WI38 (cell line): ENCODE measurements at regions not wholly inside any gene's neighbourhood (a gene's known extent, or its start where the extent isn't known, plus 50 kb on each side); places are given as distances from the start of the nearest gene placed in this dataset.

Source experiments
- H3K4me3 ChIP-seq: 2 replicates; pipeline ENCODE4 v1.5.1; 2011; ENCODE audit warnings: low read depth, mild to moderate bottlenecking, control low read depth, low read length
- TF ChIP-seq, protein P1 (sequence below): IDR thresholded peaks from 2 replicates; pipeline ENCODE4 v1.5.1; 2012; ENCODE audit warnings: low read depth, mild to moderate bottlenecking, control low read depth, low read length

- TF ChIP-seq, protein P1, sequence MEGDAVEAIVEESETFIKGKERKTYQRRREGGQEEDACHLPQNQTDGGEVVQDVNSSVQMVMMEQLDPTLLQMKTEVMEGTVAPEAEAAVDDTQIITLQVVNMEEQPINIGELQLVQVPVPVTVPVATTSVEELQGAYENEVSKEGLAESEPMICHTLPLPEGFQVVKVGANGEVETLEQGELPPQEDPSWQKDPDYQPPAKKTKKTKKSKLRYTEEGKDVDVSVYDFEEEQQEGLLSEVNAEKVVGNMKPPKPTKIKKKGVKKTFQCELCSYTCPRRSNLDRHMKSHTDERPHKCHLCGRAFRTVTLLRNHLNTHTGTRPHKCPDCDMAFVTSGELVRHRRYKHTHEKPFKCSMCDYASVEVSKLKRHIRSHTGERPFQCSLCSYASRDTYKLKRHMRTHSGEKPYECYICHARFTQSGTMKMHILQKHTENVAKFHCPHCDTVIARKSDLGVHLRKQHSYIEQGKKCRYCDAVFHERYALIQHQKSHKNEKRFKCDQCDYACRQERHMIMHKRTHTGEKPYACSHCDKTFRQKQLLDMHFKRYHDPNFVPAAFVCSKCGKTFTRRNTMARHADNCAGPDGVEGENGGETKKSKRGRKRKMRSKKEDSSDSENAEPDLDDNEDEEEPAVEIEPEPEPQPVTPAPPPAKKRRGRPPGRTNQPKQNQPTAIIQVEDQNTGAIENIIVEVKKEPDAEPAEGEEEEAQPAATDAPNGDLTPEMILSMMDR = no peak
- H3K4me3 ChIP-seq = no peak overlapping the region
These were observed 97.3 kb downstream of the HAPSTR1 start for GRCh38 chr16:9188721-9189120.

DNA sequence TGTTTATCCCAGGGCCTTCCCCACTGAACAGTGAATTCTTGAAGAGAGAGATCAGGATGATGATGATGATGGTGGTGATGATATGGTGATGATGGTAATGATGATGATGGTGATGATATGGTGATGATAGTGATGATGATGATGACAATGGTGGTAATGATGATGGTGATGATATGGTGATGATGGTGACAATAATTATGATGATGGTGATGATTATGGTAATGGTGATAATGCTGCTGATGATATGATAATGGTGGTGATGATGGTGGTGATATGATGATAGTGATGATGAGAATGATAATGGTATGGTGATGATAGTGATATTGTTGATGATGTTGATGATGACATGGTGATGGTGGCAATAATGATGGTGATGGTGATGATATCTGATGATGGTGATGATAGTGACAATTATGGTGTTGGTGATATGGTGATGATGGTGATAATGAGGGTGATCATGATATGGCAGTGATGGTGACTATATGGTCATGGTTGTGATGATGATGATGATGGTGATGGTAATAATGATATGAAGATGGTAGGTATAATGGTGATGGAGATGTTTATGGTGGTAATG is 99.9 kb downstream of the HAPSTR1 start:
- TF ChIP-seq, protein P1 = no peak
- no peak overlapping the region for H3K4me3 ChIP-seq

DNA sequence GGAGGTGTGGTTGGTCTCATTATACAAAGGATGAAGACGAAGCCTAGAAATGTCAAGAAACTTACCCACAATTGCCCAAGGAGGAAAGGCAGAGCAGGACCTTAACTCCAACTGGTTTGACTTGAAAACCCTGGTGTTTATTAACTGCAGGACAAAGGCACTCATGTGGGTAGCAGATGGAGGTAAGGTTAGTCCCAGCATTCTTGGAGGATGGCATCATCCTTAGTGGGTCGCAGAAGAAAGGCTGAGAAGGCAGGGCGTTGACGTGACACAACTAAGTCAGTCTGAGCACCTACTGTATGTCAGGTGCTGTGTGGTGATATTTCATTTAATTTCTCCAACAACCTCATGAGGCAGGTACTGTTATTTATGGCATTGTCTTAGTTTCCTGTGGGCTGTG is 101.3 kb downstream of the HAPSTR1 start:
- TF ChIP-seq, protein P1 = no peak
- H3K4me3 ChIP-seq = no peak overlapping the region

DNA sequence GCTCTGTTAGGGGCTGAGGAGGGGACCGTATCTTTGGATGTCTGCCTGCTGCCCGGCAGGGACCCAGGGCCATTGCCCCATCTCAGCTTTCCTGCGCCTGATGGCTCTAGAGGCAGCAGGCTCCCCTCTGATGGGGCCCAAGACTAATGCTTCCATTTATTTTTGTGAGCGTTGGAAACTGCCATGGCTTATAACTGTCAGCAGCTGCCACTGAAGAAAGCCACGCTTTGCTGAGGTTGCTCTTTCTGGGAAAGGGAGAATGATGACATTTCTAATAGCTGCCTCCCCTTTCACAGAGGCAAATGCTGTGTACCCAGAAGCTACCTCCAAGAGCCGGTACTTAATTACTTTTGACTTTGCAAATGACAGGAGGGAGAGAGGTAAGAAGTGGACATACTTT is 103.8 kb downstream of the HAPSTR1 start:
- TF ChIP-seq, protein P1 = no peak
- no peak overlapping the region for H3K4me3 ChIP-seq

DNA sequence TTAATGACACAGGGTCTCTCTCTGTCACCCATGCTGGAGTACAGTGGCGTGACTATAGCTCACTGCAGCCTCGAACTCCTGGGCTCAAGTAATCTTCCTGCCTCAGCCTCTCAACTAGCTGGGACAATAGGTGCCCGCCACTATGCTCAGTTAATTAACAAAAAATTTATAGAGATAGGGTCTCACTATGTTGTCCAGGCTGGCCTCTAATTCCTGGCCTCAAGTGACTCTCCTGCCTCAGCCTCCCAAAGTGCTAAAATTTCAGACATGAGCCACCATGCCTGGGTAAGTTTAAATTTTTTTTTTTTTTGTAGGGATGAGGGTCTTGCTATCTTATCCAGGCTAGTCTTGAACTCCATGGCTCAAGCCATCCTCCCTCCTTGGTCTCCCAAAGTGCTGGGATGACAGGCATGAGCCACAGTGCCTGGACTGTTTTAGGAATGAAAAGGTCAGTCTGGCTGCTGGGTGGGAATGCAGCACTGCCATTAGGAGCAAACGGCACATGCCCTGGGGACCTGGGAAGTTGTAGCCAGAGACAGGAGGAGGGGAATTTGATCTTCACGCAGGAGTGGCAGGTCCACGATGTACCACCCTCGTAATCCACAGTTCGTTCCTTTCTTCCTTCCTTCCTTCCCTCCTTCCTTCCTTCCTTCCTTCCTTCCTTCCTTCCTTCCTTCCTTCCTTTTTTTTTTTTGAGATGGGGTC is 106.7 kb downstream of the HAPSTR1 start:
- no peak overlapping the region for H3K4me3 ChIP-seq
- TF ChIP-seq, protein P1 = no peak

- TF ChIP-seq, protein P1 = no peak
- no peak overlapping the region for H3K4me3 ChIP-seq
These were observed 107.9 kb downstream of the HAPSTR1 start for GRCh38 chr16:9199311-9199710.

DNA sequence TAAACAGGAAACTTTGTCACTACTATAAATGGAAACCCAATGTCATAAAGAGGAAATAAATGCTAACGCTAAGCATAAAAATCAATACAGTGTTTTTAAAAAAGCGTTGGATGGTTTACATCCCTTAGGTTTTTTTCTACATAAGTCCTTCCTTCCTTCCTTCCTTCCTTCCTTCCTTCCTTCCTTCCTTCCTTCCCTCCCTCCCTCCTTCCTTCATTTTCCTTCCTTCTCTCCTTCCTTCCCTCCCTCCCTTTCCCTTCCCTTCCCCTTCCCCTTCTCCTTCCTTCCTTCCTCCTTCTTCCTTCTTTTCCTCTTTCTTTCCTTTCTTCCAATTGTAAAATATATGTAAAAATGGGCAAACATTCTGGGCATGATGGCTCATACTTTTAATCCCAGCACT is 108.3 kb downstream of the HAPSTR1 start:
- no peak overlapping the region for H3K4me3 ChIP-seq
- TF ChIP-seq, protein P1 = no peak
